Inferior parietal cortex (tissue), 1 donor: ENCODE measurements at regions not wholly inside any gene's neighbourhood (a gene's known extent, or its start where the extent isn't known, plus 50 kb on each side); places are given as distances from the start of the nearest gene placed in this dataset.
"Not testable (repeated sequence)": the region's sequence is repeated elsewhere in the genome, so short reads cannot be mapped to it uniquely, and the experiment has no call there.

Source experiments
- DNase-seq: peaks from one replicate; pipeline ENCODE4 v3.0.0-alpha.2; 2016; ENCODE audit errors: extremely low spot score

DNA sequence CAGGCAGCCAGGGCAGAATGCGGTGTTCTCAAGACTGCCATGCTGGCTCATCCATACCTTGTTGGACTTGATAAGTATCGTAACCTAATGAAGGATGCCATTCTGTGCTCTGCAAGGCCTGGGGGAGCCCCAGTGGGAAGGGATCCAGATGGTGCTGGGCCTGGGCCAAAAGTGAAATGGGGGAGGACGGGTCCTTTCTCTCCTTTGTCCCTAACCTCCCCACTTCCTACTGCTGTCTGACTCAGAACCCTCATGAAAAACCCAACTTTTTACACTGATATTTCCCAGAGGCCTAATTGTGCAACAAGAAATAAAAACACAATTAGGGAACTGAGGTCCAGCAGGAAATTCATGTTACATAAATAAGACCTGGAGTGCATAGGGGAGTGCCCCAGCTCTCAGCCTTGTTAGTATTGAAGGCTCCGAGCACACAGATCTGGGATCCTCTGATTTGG, 193.7 kb upstream of the SVIL start:
- no peak for DNase-seq

- DNase-seq = no peak
Observed at GRCh38 chr10:29827512-29827911, 192.7 kb upstream of the SVIL start.

DNA sequence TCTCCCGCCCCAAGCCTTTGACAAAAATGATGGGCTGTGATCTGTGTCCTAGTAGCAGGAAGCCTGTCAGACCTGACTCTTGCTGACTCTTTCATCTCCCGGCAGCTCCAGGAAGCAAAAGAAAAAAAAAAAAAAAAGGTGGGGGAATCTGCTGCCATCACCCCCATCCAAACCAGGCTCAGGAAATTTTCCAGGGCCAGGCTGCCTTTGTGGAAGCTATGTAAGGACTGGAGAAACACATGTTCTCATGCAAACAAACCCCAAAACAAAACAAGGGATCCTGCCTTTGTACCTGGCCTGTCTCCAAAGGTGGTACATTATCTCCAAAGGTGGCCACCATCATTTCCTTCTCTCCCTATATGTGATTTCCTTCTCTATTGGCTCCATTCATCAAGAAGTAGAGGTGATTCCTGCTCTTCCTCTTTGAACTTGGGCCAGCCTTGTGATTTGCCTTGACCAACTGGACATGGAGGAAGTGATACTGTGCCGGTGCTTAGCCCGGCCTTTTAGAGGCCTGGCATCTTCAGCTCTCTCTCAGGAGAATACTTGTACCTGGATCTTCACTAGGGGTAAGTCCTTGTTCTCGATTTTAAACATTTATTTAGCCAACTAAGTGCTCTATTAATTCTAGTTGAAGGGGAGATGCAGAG, 192.2 kb upstream of the SVIL start:
- DNase-seq = no peak

- DNase-seq = no peak
Observed at GRCh38 chr10:29826221-29826620, 191.4 kb upstream of the SVIL start.

- no peak for DNase-seq
Observed at GRCh38 chr10:29823553-29824080, 188.8 kb upstream of the SVIL start.

DNA sequence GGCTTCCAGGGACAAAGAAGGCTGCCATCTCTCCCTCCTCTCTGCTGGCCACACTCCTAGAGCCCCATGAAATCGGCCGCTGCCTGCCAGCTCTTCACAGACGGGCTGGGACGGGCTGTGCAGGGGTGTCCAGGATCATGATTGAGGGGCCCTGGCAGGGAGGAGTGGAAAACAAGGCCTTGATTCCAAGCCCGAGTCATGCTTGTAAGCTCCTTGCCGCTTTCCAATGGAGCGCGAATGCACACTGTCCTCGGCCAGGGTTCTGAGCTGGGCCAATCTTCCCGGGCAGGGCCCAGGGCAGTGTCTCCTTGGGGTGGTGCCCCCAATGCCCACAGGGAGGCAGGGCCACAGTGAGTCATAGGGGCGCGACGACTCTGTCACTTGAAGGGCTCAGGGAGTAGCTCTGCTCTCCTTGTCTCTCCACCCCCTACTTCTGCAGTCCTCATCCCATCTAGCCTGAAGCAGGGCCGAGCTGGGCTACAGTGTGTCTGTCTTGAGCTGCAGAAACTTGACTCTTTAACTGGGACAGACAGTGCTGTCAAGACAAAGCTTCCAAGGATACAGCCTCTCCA, 186.2 kb upstream of the SVIL start:
- no peak for DNase-seq

DNA sequence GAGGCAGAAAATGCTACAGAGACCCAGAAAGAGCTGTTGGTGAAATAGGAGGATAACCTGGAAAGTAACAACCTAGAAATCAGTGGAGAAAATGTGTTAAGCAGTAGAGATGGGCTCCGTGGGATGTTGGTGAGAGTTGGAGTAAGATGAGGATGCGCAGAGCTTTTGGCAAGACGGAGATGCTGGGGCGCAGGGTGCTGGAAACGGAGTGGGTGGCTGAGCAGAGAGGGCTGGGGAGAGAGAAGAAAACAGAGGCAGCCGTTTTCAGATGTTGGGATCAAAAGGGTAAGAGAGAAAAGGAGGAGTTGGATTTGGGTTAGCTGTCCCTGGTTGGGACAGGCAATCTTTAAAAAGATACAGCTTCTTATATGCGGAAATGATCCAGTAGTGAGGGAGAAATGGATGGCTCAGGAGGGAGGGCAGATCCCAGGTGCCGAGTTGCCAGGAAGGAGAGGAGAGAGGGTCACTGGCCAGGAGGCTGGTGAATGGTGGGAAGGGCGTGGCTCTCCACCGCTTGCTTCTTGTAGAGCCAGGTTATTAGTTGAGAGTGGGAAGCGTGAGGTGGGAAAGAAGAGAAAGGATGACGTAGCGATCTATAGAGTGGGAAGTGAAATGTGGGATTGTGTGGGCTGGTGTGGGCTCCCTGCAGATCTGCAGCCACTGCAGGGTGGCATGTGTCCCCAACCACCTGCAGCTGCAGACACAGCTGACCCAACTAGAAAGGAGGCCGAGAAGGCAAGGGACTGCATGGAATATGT, 182.2 kb upstream of the SVIL start:
- peak; percentile 16 for DNase-seq

GRCh38 chr10:29815572-29815971, 180.8 kb upstream of the SVIL start:
- DNase-seq = no peak

DNA sequence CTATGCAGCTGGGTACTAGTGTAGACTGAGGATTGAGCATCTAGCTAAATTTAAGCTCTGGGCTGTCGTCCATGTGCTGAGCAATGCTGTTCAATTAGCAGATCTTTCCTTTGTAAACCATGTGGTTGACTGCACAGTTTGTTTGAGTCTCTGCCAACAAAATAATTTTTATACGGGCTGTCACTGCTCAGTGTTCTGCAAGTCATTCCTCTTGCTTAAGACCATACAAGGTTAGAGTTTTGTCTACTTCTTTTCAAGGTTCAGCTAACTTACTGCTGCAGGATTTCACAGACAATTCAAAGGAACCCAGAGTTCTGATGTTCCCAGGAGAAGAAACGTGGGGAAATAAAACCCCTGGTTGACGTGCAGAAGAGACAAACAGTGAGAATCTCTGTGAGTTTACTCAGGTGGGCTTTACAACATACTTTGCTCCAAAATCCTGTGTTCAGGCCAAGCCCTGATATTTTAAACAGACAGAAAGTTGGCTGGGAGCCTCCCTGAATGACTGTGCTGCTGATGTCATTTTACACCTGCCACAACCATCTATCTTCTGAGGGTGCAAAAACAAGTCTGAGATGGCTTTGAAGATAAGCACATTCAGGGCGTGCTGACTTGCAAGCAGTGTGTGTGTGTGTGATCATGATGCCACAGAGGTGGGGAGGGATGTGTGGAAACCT, 177.1 kb upstream of the SVIL start:
- DNase-seq = peak; percentile 65

GRCh38 chr10:29810816-29811215, 176.0 kb upstream of the SVIL start:
- DNase-seq = no peak

DNA sequence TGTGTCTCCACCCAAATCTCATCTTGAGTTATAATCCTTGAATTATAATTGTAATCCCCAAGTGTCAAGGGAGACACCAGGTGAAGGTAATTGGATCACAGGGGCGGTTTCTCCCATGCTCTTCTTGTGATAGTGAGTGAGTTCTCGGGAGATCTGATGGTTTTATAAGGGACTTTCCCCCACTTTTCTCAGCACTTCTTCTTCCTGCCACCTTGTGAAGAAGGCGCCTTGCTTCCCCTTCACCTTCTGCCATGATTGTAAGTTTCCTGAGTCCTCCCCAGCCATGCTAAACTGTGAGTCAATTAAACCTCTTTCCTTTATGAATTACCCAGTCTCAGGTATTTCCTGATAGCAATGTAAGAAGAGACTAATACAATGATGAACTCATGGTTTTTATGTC, 175.5 kb upstream of the SVIL start:
- DNase-seq = not testable (repeated sequence)

DNA sequence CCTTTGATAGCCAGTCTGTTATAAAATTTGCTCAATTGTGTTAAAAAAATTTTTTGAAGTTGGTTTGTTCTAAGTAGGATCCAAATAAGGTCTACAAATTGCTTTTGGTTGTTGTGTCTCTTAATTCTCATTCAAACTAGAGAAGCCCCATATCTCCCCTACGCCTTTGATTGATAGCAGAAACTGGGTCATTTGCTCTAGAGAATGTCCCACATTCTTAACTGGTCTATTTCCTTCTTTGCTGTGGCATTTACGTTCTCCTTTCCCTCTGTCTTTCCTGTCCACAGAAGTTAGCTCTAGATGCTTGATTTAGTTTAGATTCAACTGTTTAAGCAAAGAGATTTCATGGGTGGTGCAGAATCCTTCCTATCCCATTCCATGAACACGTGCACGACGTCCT, 174.6 kb upstream of the SVIL start:
- no peak for DNase-seq

- DNase-seq = no peak
Observed at GRCh38 chr10:29807163-29807806, 172.5 kb upstream of the SVIL start.

GRCh38 chr10:29806350-29806788, 171.6 kb upstream of the SVIL start:
- no peak for DNase-seq

DNA sequence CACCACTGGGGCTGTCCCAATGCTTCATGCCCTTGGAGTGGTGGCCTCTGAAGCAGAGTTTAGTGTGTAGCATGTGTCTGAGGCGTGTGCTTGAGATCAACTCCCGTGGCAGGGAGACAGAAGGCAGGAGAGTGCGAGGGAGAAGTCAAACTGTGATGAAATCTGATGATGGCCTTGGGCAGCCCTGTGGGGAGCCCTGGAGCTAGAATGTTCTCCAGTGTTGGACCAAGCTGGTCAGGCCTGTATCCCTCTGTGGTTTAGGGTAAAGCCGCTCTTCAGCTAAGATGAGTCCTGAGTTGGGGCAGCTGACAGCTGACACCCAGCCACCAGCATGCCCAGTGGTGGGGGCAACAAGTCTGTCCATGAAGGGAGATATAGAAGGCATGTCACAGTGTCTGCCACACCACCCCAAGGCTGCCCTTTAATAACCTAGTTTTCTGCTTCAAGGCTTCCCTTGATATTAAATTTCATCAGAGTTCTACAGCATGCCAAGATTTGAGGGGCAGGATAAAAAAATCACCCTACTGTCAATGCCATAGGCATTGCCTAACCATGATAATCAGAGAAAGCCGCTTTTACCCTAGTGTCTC, 170.5 kb upstream of the SVIL start:
- no peak for DNase-seq

DNA sequence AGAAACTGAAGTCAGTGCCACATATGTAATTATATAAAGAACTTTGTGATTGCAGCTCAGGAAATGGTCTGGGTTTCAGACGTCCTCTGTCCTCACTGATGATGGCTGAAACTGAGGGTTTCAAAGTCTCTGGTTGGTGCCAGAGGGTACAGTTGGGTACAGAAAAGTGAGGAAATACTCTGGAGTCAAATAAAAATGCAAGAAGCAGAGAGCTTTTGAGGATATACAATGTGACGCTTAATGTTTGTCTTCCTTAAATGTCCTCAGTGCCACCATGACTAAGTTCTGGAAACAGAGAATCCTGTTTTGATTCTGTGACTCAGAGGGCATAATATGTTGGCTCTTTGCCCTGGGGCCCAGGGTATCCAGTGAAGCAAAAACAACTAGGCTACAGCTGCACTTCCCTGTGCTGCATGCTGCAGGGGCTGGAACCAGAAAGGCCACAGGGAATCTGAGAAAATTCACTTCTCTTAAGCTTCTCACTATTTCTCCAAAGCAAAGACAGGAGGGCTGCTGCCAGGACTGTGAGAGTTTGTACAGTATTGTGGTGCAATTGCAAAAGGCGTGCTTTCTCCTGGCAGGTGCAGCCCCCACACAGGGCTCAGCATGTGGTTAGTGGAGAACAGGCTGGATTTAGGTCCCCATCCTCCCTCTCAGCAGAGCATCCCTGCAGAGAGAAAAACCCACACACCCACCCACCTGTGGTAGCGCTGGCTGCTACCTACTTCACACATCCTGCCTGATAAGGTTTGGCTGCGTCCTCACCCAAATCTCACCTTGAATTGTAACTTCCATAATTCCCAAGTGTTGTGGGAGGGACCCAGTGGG, 169.5 kb upstream of the SVIL start:
- DNase-seq = no peak

GRCh38 chr10:29802171-29802570, 167.4 kb upstream of the SVIL start:
- no peak for DNase-seq

GRCh38 chr10:29798921-29799690, 164.3 kb upstream of the SVIL start:
- no peak for DNase-seq

- no peak for DNase-seq
Observed at GRCh38 chr10:29797616-29798015, 162.8 kb upstream of the SVIL start.

DNA sequence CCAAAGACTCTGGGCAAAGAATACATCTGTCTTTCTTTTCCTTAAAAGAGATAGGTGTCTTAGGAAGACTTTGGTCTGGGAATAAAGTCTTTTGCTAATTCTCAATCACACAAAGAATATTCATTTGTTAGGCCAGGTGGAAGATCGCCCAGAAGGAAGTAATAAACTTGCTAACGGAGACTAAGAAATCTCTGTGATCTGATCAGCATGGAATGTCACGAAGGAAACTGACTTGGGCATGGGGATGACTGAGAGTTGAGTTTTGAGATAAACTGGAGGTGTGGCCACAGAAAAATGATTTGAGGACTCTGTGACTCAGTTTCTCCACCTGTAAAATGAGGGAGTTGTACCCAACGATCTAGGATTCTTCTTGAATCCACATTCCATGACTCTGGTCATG, 161.1 kb upstream of the SVIL start:
- no peak for DNase-seq
